NCI-H2081 treated with DMSO at 0.1 percent for 48 hours (cell line): ENCODE measurements at regions not wholly inside any gene's neighbourhood (a gene's known extent, or its start where the extent isn't known, plus 50 kb on each side); places are given as distances from the start of the nearest gene placed in this dataset.

Experiments
- DNase-seq: peaks from one replicate; lab custom pipeline; 2025; lab: John Stamatoyannopoulos, UW

GRCh38 chr4:13250263-13250662, 233.9 kb downstream of the RAB28 start:
- DNase-seq: no peak

DNA sequence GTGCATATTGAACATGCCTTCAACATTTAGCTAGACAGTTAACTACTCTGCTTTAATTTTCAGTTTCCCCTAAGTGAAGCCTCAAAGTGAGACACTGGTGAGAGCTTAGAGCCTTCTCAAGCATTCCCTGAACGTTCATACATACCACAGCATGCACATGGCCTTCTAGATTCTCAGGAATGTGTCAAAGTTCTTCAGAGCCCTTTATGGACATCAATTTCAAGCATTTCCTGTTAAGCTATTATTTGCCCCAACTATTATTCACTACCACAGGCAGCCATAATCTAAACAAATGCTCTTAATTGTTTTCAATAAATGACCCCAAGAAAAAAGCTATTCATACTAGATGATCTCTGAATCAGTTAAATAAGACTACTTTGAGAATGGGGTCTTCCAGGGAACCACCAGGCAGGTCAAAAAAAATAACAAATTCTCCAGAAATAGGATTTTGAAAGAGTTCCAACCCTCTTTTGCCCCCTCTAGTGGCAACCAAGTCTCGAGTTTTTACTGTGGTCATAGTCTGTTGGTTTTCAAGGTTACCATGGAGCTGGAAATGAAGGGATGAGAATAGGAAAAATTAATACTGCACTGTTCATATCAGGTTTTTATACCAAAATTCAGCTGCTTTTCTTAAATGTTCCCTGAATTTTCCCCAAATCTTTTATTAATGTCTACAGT, 235.4 kb downstream of the RAB28 start:
- no peak for DNase-seq

DNA sequence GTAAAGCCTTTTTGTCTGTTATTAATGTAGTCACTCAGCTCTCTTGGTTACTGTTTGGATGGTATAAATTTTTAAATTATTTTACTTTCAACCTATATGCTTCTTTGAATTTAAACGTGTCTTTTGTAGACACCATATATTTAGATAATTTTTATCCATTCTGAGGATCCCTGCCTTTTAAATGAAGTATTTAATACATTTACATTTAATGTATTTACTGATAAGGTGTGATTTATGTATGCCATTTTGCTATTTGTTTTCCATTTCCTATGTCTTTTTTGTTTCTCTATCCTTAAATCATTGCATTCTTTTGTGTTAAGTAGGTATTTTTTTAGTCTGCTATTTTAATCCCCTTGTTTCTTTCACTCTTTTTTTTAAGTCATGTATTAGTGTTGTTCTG, 238.0 kb downstream of the RAB28 start:
- DNase-seq: no peak

- DNase-seq: no peak
Observed at GRCh38 chr4:13244444-13244843, 239.7 kb downstream of the RAB28 start.

- no peak for DNase-seq
Observed at GRCh38 chr4:13243152-13243551, 241.0 kb downstream of the RAB28 start.

GRCh38 chr4:13240066-13240465, 244.1 kb downstream of the RAB28 start:
- no peak for DNase-seq

DNA sequence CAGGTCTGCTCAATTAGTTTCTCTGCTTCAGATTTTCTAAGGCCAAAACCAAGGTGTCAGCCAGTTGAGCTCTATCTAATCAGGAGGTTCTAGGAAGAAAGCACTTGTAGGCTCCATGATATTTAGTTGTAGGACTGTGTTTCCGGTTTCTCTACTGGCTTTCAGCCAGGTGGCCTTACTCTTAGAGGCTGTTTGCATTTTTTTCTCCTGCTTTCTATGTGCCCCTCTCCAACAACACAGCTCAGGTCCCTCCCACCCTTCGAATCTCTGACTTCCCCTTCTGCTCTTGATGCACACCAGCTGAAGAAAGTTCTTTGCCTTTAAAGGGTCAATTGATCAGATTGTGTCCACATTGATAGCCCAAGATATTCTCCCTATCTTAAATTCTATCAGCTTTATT, 245.2 kb downstream of the RAB28 start:
- DNase-seq: no peak

GRCh38 chr4:13236485-13236884, 247.7 kb downstream of the RAB28 start:
- DNase-seq: no peak

DNA sequence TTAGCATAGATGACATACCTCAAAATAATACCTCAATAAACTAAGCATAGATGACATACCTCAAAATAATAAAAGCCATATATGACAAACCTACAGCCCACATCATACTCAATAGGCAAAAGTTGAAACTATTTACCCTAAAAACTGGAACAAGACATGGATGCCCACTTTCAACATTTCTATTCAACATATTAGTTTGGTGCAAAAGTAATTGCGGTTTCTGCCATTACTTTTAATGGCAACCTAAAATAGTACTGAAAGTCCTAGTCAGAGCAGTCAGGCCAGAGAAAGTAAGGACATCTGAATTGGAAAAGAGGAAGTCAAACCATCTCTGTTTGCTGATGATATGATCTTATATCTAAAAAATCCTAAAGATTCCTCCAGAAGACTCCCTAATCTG, 250.4 kb downstream of the RAB28 start:
- no peak for DNase-seq

DNA sequence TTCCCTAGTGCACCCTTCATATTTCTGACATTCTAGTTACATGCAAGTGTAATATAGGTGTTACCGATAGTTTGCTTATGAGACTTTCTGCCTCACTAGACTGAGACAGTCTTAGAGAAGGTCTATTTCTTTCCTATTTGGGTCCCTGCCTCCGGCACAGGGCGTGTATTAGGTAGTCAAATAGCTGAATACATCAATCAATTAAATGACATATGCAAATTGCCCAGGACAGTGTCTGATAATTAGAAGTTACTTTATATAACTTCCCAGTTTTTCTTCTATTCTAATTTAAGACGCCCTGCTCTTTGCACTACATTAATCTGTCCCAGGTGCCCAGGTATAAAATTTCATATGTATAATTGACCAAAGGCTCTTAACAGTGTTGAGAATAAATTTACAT, 264.2 kb downstream of the RAB28 start:
- no peak for DNase-seq

DNA sequence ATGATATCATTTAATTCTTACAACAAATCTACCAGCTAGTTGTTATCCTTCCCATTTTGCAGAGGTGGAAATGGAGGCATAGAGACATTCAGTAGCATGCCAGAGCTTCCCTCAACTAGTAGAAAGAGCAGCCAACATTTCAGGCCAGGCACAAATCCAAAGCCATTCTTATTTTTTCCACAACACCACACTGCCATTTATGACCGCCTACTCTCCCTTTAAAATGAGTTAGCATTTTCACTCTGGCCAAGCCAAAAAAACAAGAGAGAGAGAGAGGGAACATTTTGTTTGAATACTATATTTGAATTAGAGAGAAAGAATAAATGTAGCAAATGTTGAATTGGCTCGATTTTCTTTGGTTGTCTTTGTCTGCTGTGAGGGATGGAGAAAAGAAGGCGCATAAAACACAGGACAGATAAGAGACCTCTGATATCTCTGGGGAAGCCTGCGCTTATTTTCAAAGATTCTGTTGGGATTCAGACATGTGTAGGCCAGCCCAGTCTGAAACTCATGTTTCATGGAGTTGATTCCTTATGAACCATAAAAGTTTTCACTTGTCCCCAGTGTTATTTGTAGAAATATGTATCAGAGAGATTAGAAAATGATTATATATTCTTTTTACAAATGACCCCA, 265.7 kb downstream of the RAB28 start:
- no peak for DNase-seq

DNA sequence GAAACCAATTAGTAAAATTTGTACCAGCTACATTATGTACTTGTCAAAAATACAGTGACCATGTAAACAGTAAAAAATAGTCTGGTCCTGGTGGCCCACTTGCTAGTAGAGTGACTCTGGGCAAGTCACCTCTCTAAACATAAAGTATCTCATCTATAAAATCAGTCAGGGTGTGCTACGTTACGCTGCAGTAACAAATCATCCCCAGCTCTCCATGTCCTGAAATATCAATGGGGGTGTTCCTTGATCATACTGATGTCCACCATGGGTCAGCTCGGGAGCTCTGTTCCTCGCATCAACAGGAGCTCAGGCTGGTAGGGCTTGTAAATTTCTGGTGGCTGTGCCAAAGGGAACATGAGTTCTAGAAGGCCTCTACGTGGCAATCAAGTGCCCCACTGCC, 268.6 kb downstream of the RAB28 start:
- no peak for DNase-seq

GRCh38 chr4:13212936-13213335, 271.2 kb downstream of the RAB28 start:
- DNase-seq: no peak

GRCh38 chr4:13209600-13209999, 274.5 kb downstream of the RAB28 start:
- DNase-seq: no peak

GRCh38 chr4:13208558-13209193, 275.5 kb downstream of the RAB28 start:
- no peak for DNase-seq

GRCh38 chr4:13207226-13207625, 276.9 kb downstream of the RAB28 start:
- no peak for DNase-seq

GRCh38 chr4:13203101-13203500, 281.0 kb downstream of the RAB28 start:
- DNase-seq: no peak

- no peak for DNase-seq
Observed at GRCh38 chr4:13202701-13203100, 281.4 kb downstream of the RAB28 start.

- DNase-seq: no peak
Observed at GRCh38 chr4:13201241-13201640, 282.9 kb downstream of the RAB28 start.

DNA sequence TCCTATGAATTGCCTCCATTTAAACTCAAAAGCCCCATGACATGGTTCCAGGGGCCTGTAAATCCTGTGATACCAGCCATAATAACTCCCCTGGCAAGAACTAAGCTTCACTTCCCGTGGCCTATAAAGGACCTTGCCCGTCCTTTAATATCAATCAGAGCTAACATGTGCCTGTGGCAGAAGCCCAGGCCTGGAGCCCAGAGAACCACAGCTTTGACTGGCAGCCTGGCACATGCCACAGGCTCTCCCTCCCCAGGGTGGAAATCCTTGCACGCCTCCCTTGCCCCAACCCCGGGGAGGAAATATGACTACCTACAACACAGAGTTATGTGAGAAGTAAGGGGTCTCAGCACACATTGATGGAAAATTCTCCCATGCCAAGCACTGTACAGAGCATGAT, 287.4 kb downstream of the RAB28 start:
- DNase-seq: no peak

DNA sequence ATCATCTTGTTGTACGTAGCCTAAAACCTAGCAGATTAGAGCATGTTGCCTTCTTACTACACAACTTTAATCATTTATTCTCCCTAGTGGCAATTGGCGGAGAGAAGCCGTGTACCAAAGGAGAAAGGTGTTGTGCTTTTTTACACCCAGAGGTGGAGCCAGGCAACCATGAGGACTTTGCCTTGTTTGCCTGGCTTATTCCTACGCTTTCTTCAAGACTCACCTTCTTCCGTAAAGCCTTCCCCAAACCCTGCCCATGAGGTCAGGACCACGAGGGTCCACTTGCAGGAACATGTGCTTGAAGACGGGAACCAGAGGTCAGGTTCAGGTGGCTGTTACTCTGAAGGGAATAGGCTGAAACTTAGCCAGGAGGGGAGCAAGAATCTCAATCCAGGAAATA, 290.5 kb downstream of the RAB28 start:
- no peak for DNase-seq

DNA sequence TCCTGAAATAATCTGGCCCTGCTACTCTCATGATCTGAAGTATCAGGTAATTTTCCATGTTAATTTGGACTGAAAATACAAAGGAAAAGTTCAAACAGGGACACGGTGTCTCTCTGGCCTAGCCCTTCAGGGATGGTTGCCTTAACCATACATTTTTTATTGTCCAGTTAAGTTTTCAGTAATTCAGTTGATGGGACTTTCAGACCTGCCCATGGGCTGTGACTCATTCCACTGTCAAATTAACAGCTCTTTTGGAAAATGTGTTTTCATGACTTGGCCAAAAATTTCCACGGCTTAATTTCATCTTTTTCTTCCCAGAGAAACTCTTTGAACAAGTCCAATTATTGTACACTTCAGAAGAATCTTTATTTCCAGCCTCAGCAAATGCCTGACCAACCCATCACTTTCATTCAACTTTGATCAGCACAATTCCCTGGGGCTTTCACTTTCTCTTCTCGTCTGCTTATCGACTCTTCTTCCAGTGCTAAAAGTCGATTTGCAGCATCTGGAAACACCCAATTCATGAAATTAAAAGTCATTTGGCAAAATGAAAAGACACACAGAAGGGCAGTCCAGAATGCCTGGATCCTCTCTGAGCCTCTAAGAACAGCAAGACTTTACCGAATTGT, 293.9 kb downstream of the RAB28 start:
- DNase-seq: no peak

- DNase-seq: no peak
Observed at GRCh38 chr4:13184199-13184598, 299.9 kb downstream of the RAB28 start.
